HG03095 (cell line): ENCODE measurements at regions not wholly inside any gene's neighbourhood (a gene's known extent, or its start where the extent isn't known, plus 50 kb on each side); places are given as distances from the start of the nearest gene placed in this dataset.

Experiments
- ATAC-seq: cut with Tn5 transposase; IDR thresholded peaks from one replicate; pipeline ENCODE4 v1.9.1; 2021; ENCODE audit warnings: moderate library complexity; ENCODE audit not compliant: unreplicated experiment

- ATAC-seq, result no peak
Measured at GRCh38 chr14:97180304-97181200, 383.4 kb downstream of the VRK1 start.

- no peak for ATAC-seq
Measured at GRCh38 chr14:97185186-97185585, 388.0 kb downstream of the VRK1 start.

- ATAC-seq, result no peak
Measured at GRCh38 chr14:97187916-97188315, 390.7 kb downstream of the VRK1 start.

GRCh38 chr14:97196336-97196735 is 399.2 kb downstream of the VRK1 start:
- no peak for ATAC-seq

DNA sequence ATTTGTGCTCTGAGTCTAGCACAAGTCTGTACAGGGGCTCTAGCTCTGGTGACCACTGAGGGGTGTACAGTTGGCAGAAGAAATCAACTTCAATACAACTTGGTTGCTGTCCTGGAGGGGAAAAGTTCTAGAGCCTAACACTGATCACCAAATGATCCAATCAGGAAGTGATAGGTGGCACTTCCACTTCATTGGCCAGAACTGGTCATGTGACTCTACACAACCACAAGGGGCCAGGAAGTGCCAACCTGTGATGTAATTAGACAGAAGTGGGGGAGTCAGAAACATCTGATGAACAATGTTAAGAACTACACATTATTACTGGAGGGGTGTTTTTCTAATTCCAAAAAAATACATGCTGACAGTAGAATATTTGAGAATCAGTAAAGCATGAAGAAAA is 401.6 kb downstream of the VRK1 start:
- ATAC-seq, result no peak

DNA sequence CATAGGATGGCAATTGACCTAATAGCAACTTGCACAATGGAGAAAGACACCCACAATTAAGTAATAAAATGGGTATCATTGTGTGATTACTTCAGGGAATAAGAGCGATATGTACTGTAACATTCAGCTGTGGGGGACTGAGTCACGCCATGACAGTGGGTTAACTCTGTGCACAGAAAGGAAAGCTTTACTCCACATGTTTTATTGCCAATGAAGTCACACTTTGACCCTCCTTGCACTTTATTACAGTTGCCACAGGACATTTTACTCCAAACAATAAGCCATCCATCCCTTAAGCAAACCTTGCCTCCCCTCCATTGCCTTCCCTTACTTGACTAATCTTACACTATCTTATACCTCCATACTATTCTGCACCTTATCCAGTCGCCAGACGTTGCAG is 403.1 kb downstream of the VRK1 start:
- no peak for ATAC-seq

DNA sequence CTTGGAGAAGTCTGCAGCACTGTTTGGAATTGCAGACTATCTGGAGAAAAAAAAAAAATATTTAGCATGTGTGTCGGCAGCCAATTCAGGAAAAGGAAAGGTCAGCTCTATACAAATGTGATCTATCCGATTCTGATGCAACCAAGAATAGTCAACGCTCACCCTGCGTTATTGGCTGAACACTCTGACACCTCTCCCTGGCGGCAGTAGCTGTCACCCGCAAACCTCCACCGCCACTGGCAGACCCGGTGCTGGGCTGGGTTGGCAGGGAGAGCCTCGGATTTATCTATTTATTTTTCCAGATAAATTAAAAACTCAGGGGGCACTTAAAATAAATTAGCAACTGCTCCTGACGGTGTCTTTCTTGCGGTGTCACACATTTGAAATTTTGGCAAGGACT is 409.7 kb downstream of the VRK1 start:
- no peak for ATAC-seq

- no peak for ATAC-seq
Measured at GRCh38 chr14:97210202-97210601, 413.0 kb downstream of the VRK1 start.

- no peak for ATAC-seq
Measured at GRCh38 chr14:97212399-97212798, 415.2 kb downstream of the VRK1 start.

DNA sequence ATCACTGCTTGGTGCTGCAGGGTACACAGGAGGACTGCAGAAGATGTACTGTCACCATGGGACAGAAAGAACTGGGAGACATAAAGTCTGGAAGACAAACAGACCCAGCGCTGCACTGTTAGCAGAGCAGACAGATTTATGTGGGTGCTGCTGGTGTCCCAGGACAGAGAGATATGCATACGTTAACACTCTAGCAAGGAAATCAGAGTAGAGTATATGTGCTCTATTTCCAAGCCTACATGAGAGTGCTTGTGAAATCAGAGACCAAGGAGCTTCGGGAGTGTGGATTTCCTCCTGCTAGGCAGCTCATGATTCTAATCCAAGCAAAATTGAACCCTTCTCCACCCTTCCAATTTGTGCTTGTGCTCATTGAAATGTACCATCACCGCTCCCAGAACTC is 416.5 kb downstream of the VRK1 start:
- ATAC-seq, result no peak

DNA sequence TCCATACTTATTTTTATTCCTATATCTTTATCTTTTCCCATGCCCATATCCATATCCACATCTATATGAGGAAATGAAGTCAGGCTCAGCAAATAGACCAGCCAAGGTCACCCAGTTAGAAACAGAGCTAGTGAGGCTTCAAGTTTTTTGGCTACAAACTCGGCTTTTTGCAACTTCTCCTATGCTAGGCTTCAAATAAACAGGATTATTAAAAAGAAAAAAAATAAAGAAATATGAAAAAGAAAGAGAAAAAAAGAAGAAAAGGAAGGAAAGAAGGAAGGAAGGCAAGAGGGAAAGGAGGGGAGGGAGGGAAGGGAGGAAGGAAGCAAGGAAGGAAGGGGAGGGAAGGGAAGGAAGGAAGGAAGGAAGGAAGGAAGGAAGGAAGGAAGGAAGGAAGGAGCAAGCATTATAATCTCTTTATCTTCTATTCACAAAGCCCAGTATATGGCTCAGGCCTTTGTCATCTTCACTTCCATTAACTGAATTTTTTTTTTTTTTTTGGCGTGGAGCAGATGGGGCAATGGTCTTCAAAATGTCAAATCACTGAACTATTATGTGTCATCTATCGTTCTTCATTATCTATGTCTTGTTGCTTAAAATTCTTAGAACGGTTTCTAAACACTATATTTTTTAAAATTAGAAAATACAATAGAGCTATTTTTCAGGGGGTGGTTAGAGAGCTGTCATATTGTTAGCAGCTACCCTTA is 418.2 kb downstream of the VRK1 start:
- ATAC-seq, result no peak

- ATAC-seq, result no peak
Measured at GRCh38 chr14:97217111-97217885, 420.1 kb downstream of the VRK1 start.

DNA sequence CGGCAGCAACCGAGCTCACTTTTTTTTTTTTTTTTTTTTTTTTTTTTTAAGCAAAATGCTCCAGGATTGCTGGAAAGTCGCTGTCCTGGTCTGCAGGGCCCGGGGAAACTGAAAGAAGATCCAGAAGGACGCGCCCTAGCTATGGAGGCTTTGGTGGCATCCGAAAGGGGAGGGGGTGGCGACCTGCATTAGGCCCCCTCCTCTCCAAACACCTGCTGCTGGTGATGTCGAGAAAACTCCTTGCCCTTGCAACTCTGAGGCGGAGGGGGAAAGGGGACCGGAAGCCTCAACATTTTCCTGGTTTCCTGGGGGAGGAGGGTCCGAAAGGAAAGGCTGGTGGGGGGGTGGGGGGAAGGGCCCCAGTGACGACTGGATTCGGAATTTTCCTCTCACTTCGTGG is 421.1 kb downstream of the VRK1 start:
- ATAC-seq, result no peak

DNA sequence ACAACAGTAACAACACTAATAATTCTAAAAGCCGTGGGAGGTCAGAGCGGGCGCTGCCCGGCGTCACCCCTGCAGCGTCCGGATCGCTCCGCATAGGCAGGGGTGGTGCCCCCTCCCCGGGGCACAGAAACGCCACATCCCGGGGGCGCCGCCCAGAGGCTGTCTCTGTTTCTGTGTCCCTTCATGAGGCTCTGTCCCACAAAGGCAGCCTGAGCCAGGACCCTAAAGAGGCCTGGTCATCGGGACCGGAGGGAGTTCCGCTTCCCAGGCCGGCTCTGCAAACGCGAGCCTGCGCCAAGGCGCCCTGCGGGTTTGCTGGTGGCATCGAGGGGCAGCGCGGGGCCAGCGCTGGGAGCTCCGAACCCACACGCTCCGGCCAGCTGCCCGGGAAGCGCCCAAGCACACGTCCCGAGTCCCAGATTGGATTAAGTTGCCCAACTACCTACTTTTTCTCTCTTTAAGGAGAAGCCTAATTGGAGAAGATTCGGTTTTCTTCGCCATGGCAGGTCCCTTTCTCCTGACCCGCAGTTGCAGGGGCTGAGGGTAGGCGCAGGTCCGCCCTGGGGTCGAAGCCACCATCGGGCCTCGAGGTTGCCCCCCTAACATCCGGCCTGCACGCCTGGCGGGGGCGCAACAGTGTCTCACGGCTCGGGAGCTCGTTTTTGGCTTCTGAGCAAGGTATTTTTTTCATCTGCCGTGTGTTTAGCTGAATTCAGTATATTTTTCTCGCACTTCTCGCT is 421.7 kb downstream of the VRK1 start:
- ATAC-seq, result no peak

DNA sequence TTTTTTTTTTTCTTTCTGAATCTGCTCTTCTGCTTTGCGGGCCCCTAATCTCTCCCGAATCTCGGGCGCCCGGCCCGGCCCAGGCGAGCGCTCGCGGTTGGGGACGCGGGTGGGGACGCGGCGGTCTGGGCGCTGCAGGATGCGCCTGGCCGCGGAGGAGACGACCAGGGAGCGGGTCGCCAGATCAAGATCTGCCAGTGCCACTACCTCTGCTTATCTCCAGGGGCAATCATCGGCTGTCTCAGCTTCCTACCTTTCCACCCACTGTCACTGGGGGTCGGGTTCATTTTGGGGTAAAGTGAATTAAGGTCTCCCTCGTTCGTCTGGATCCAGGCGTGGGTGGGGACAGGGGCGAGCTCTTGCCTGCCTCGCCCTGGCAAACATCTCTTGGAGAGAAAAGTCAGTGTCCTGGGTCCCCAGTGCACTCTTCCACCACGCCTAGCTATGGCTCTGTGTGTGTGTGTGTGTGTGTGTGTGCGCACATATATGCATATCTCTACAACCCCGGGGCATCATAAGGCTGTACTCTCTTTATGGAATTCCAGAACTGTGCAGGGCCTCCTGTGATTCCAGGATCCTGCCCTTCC is 422.3 kb downstream of the VRK1 start:
- no peak for ATAC-seq

DNA sequence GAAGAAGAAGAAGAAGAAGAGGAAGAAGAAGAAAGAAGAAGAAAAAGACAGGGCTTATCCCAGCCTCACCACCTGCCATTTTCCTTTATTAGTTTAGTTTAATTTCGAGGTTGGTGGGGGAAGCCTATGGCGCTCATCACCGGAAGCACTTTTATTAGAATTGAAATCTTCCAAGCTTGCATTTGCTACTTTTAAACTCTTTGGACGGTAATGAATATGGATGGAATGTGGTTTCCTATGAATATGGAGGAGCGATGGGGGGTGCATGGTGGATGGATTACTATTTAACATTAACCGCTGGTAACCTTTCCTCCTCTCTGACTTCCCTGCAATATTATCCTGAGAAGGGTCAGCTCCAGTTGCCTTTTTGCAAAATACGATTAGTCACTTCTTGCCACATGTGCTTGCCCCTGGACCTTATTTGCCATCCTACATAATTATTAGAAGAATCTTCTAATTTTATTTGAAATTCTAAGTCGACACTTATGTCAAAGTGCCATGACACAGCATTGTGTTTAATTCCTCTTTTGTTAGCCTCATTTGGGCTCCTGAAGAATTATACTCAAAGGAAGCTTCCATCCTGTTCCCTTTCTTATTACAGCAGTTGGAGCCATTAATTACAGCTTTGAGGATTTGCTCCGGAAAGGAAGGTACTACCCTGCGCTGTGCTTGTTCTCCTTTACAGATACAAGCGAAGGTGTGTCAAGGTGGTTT is 424.5 kb downstream of the VRK1 start:
- no peak for ATAC-seq

DNA sequence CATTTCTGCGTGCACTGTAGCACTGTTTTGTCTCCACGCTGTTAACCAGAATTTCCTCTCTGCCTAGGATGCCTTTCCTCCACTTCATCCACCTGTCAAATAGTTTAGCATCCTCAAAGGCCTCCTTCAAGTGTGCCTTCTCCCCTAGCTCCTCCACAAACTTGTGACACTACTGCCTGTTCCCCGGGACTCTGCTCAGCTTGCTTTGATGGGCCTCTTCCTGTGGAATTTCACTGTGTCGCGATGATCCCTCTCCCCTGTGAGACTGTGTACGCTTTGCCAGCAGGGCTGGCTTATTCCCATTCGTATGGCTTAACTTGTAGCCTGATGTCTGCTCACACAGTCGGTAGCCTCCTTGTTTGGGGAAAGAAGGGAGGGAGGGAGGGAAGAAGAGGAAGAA is 426.8 kb downstream of the VRK1 start:
- no peak for ATAC-seq

DNA sequence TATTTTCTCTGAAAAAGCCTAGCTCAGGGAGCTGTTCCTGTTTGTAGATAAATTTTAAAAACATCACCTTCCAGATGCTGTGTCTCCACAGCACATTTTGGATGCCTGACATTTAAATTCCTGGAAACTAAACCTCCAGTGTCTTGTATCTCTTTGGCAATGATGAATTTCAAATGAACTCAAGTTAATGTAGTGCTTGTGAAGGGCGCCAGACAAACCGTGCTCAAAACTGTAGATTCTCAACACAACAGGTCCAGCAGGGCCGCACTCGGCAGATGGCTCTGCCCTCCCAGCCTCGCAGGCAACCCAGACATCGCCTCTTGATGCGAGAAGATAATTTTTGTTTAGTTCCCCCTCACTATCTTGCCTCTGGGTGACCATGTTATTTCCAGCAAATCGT is 432.9 kb downstream of the VRK1 start:
- ATAC-seq, result no peak

DNA sequence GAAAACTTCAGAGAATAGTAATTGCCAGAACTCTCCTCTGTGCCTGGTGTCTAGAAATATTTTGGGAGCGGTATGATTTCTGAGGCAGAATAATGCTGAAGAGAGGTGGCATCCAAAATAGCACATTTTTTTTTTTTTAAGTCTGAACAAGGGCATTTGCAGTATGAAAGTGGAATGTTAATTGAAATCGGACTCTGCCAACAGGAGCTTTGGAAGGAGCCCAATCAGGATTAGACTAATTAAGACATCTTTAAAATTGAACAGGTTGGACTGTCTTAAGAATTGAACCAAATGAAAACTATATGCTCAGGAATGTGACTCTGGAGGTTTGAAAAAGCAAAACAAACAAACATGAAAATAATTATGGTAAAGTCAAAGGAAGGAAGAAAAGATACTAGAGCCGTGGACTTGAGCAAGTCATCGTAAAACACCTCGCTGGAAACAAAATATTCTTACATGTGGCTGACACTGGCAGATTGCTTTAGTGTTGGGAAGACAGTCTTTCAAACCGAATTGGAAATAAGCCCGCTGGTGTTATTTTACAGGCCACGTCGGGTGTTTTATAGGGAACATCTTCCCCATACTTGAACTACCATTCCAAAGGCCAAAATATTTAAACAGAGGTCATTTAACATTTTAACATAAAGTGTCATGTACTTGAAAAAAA is 436.3 kb downstream of the VRK1 start:
- no peak for ATAC-seq
